HFF-Myc (cell line): ENCODE measurements at regions not wholly inside any gene's neighbourhood (a gene's known extent, or its start where the extent isn't known, plus 50 kb on each side); places are given as distances from the start of the nearest gene placed in this dataset.

Source experiments
- DNase-seq: peaks from one replicate; pipeline ENCODE4 v3.0.0-alpha.2; 2011; ENCODE audit warnings: low read depth; ENCODE audit errors: extremely low read depth
- H3K4me3 ChIP-seq: replicated peaks from 2 replicates; pipeline ENCODE4 v1.5.1; 2011; ENCODE audit warnings: low read depth, mild to moderate bottlenecking, control low read depth, low read length
- CTCF ChIP-seq: IDR thresholded peaks from 2 replicates; pipeline ENCODE4 v1.5.1; 2012; ENCODE audit warnings: mild to moderate bottlenecking, low read depth, low read length, control low read depth; ENCODE audit errors: missing control alignments

- H3K4me3 ChIP-seq: no peak overlapping the region
- no peak for TF ChIP-seq CTCF
- no peak for DNase-seq
Measured at GRCh38 chr5:133891390-133891789, 77.0 kb downstream of the C5orf15 start.

GRCh38 chr5:133890776-133891280 is 77.6 kb downstream of the C5orf15 start:
- H3K4me3 ChIP-seq: no peak overlapping the region
- no peak for DNase-seq
- TF ChIP-seq CTCF: no peak

- TF ChIP-seq CTCF: no peak
- no peak for DNase-seq
- H3K4me3 ChIP-seq: no peak overlapping the region
Measured at GRCh38 chr5:133890314-133890713, 78.1 kb downstream of the C5orf15 start.

GRCh38 chr5:133889271-133889905 is 79.0 kb downstream of the C5orf15 start:
- TF ChIP-seq CTCF: no peak
- H3K4me3 ChIP-seq: no peak overlapping the region
- no peak for DNase-seq

DNA sequence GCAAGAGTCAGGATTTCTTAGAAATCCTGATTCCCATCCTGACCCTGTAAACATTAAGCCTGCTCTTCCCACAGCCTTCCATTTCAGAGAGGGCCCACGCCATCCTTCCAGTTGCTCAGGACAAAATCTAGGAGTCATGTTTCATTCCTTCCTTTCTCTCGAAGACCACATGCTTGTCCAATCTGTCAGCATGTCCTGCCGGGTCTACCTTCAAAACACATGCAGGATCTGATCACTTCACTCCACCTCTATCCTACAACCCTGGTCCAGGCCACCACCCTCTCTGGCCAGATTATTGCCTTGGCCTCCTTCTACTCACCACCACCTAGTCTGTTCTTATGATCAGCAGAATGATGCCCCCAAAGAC is 79.8 kb downstream of the C5orf15 start:
- DNase-seq: no peak

DNA sequence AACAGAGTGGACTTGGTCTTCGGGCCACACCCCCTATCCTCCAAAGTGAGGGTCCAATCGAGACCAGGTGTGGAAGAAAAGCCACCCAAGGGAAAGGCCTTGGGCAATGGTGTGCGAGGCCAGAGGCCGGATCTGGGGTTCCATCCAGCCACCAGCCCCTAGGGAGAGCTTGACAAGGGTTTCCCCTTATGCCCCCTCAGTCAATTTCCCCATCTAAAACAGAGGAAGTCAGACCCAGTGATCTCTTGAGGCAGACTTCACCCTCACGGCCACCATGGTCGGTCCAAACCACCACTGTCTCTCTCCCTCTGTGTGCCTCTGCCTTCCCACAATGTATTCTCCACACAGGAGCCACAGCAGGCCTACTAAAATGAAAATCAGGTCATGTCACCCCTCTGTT is 82.9 kb downstream of the C5orf15 start:
- no peak overlapping the region for H3K4me3 ChIP-seq
- DNase-seq: no peak
- no peak for TF ChIP-seq CTCF

More for the DNA sequence above, 79.8 kb downstream of the C5orf15 start:
- H3K4me3 ChIP-seq: no peak overlapping the region
- no peak for TF ChIP-seq CTCF
